Stimulated activated CD4-positive, alpha-beta T cell treated with anti-CD3 and anti-CD28 coated beads, TNF-alpha, amount 100 ng/mL, for 48 hours (primary cell): ENCODE measurements at regions not wholly inside any gene's neighbourhood (a gene's known extent, or its start where the extent isn't known, plus 50 kb on each side); places are given as distances from the start of the nearest gene placed in this dataset.
A peak's percentile ranks its signal among the peaks of the same experiment; 100 is the strongest.
"Not testable (repeated sequence)": the region's sequence is repeated elsewhere in the genome, so short reads cannot be mapped to it uniquely, and the experiment has no call there.

Experiments
- DNase-seq, 3 donors: peaks; one replicate each; pipeline ENCODE4 v3.0.0-alpha.2; 2020; ENCODE audit warnings: low read depth in 3 of 3

DNA sequence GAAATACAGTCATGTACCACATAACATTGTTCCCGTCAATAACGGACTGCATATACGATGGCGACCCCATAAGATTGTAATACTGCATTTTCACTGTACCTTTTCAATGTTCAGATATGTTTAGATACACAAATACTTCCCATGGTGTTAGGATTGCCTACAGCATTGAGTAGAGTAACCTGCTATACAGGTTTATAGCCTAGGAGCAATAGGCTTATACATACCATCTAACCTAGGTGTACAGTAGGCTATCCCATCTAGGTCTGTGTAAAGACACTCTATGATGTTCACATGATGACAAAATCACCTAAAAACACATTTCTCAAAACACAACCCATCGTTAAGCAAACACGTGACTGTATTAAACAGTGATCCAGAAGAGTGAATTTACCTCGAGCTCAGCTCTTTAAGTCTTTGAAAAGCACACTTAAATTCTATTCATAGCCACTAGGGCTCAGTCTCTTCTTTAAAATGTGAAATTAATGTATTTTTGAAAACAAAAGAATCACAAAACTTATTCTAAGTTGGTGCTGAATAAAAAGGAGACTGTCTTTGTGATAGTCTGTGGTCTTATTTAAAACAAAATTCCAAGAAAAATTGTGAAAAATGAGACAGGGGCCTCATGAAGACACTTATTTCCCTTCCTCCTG, 239.1 kb upstream of the ARID2 start:
- DNase-seq, result no peak

DNA sequence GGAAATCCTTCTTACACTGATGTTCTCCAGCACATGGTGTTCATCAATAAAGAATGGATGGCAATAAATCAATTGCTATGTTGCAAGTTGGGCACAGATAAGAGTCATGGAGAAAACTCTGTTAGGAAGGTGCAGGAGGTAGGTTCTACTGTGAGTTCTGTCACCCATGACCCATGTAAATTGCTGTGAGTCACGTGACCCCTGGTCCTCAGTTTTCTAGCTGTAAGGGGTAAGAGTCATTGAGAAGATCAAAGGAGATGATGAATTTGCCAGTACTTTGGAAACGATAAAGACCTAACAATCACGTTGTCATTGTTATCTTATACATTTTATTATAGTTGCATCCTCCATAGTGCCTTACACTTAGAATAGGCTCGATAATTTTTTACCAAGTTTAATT, 235.2 kb upstream of the ARID2 start:
- DNase-seq, result no peak

DNA sequence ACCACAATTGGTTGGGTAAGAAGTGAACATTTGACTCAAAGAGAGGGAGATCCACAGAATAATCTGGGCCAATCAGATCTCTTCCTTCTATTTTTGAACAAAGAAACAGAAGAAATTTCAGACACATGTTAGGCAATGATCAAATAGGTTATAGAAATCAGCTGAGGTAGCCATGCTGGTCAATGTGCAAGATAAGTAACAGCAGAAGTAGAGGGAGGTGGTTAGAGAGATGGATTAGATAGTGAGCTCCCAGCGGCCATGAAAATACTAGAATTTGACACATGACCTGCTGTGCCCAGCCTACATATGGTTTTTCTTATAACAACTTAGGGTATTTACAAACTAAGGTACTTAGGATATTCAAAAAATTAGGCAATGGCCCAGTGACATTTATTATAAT, 230.9 kb upstream of the ARID2 start:
- DNase-seq, result no peak

DNA sequence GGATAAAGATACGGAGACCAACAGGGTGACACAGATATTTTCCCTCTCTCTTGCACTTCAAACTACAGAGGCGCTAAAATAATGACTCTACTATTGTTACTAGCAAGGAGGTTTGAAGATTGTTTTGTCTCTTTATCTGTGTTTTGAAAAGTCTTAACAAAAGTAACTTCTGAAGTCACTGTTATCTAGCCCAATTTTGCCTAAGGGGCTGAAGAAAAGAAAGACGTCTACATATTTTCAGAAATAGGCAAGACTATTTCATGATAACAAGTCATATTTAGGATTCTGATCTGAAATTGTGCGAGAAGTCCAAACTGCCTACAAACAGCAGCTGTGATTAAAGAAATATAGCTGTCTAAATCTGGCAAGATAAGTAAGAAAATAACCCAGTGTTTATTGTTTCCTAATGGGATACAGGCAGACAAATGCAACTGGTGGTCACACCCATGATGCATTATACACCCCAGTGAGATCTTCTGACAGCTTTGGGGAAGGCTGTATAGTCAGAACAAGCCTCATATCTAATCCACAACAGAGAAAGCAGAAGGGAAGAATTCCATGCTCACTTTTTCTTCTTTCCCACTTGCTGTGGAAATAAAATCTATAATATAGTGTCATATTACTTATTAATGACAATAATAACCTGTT, 226.9 kb upstream of the ARID2 start:
- DNase-seq, result no peak

DNA sequence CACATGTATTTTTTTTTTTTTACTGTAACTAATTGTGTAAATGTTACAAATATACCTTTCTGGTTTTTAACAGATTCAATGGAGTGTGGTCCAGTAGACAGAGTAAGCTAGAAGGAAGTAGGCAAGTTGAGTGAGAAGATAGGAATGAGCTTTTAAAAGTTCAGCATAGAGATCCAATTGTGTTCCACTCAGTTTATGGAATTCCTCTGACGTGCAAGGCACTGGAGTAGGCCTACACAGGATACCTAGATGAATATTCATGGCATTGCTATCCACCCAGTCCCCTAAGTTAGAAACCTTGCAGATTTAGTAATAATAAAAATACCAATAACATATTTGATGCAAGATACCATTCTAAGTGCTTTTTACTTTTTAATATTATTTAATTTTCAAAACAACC, 225.6 kb upstream of the ARID2 start:
- DNase-seq, result no peak

DNA sequence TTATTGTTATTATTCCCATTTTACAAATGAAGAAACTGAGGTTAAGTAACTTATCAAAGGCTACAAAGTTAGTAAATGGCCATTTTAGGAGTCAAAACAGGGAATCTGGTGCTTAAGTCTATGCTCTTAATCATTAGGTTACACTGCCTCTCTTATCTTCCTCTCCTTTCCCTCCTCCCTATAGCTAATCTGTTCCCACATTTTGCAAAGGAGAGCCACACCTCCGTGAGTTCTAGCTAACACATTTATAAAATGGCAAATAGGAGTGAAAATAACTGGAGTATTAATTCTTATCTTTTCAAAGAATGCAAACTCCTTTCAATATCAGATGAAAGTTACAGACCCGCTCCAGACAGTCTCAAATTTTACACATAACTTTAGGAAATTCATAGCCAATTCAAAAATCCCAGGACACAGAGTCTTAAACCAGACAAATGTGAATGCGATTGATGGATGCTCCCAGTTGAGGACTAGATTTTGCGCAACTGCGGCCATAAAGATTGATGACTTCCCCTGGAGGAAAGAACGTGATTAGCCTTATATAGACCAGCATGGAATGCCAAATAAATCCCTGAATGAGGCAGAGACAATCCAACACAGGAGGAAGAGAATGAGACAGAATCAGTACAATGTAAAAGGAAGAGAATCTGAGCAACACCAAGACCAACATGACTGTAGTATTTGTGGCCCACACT, 225.0 kb upstream of the ARID2 start:
- DNase-seq, result no peak

DNA sequence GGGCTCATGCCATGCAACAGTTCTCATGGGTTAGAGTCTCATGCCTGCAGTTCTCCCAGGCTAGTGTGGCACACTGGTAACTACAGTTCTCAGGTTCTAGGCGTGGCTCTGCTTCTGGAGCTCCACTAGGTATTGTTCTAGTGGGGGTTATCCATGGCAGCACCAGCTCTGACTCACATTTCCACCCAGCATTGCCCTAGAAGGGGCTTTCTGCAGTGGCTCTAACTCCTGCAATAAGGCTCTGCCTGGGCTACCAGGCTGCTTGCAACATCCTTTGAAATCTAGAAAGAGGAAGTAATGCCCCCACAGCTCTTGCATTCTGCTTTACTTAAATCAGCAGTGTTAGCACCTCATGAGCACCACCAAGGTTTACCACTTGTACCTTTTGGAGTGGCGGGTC, 220.3 kb upstream of the ARID2 start:
- DNase-seq, result no peak

DNA sequence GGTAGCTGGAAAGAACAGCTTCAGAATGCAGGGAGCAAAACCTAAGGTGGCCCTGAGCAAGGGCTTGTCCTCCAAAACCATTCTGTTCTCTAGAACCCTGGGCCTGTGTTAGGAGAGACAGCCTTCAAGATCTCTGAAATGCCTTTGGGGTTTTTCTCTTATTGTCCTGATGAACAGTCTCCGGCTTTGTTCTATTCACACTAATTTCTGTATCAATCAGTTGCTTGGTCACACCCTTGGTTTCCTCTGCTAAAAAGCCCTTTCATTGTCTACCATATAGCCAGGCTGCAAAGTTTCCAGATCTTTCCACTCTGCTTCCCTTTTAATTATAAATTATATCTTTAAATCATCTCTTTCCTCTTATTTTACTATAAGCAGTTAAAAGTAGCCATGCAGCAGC, 219.9 kb upstream of the ARID2 start:
- DNase-seq, result no peak

DNA sequence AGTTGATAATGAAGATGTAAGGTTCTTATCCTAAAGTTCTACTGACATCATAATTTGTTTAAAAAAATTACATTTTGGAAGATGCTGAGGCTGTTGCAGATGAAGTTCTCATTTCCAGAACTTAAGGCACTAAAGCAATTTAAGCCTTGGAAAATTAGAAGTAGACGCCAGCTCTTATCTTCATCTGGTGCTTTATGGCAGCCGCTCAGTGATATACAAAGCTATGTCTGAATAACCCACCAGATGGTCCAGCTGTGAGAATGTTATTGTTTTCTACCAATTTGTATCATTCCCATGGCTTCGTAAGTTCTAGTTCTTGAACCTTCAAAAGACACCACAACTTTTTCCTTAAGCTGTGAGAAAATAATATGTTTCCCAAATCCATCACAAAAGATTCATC, 212.1 kb upstream of the ARID2 start:
- no peak for DNase-seq

DNA sequence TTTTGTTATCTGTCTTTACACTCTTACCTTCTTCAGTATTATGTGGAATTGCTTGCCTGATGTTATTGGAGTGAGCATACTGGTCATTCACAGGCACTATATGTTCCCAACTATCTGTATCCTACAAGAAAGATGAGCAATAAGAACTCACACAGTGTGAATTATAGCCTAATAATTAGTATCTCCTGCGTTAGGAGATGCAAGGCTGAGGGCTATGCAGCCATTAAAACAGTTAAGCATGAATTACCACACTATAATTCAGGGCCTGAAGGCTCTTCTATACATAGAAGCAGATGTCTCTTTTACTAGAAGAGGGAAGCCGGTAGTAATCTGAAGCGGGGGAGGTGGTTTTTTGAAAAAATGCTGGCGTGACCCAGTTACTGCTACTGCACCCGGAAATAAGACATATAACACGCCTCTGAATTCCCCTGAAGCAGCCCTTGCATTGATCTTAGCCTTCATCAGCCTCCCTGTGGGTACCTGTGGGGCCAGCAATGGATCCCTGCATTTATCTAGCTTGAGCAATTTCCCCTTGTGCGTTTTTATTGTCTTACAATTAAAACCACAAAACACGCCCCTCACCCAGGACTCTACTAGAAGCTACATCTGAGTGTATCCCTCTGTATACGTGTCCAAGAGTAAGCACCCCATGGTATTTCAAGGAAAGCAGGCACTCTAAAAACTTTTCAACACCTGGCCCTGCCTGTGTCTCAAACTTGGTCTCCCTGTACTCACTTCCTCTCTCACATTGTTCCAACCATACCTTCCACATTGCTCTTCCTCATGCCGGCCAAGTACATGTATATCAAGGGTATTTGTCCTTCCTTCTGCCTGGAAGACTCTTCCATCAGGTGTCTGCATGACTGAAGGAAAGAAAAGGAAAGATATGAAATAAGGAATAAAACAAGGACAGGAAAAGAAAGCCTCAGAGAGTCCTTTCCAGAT, 210.9 kb upstream of the ARID2 start:
- peak; percentile 1 to 19 (median 11) for DNase-seq

DNA sequence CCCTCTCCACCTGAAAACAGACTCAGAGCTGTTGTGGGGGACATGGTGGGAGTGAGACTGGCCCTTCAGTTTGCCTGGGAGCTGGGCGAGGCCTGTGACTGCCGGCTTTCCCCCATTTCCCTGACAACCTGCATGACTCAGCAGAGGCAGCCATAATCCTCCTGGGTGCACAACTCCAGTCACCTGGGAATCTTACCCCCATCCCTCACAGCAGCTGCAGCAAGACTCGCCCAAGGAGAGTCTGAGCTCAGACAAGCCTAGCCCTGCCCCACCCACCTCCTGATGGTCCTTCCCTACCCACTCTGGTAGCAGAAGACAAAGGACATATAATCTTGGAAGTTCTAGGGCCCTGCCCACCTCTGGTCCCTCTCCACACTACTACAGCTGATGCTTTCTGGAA, 207.3 kb upstream of the ARID2 start:
- DNase-seq, result no peak

DNA sequence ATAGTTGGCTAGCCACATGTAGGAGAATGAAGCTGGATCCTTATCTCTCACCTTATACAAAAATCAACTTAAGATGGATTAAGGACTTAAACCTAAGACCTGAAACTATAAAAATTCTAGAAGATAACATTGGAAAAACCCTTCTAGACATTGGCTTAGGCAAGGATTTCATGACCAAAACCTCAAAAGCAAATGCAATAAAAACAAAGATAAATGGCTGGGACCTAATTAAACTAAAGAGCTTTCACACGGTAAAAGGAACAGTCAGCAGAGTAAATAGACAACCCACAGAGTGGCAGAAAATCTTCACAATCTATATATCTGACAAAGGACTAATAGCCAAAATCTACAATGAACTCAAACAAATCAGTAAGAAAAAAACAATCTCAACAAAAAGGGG, 202.7 kb upstream of the ARID2 start:
- not testable (repeated sequence) for DNase-seq

DNA sequence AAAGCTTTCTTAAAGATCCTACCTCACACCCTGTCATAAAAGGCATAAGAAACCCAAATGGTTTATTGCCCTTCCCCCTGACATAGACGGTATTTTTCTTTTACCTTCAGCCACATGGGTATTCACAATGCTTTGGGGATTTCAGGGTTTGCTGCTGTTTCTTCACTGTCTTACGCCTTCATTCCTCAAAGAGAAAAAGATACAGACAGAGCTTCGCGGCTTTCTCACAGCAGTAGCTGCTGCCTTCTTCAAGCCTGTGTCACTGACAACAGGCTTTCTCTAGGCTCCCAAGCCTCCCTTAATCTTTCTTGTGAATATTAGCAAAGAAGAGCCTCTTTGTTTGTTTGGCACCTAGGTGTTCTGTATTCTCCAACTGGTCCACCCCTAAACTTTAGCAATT, 197.4 kb upstream of the ARID2 start:
- no peak for DNase-seq

DNA sequence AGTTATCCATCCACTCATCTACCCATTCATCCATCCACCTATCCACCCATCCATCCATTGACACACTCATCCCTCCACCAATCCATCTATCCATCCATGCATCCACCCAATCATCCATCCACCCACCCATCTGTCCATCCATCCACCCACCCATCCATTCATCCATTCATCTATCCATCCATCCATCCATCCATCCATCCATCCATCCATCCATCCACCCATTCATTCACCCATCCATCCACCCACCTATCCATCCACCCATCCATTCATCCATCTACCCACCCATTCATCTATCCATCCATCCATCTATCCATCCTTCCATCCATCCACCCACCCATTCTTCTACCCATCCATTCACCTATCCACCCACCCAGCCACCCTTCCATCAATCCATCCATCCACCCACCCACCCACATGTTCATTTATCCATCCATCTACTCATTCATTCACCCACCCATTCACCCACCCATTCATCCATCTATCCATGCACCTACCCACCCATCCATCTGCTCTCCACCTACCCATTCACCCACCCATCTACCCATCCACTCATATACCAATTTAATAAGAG, 193.8 kb upstream of the ARID2 start:
- DNase-seq, result no peak

DNA sequence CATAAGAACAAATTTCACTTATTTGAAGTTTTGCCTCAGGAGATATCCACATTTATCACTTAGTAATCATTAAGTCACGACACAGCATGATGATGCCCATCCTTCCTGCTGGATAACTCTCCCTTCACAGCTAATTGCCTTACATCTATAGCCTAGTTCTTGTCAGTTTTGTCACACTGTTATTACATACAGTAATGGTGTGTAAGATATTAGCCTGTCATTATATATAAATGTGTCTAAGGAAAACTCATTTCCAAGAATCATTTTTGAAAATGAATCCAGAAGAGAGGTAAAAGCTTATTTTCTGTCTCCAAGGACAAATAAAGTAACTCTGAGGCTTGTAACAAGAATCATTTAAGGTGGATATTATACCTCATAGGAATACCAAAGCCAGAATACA, 193.2 kb upstream of the ARID2 start:
- no peak for DNase-seq

DNA sequence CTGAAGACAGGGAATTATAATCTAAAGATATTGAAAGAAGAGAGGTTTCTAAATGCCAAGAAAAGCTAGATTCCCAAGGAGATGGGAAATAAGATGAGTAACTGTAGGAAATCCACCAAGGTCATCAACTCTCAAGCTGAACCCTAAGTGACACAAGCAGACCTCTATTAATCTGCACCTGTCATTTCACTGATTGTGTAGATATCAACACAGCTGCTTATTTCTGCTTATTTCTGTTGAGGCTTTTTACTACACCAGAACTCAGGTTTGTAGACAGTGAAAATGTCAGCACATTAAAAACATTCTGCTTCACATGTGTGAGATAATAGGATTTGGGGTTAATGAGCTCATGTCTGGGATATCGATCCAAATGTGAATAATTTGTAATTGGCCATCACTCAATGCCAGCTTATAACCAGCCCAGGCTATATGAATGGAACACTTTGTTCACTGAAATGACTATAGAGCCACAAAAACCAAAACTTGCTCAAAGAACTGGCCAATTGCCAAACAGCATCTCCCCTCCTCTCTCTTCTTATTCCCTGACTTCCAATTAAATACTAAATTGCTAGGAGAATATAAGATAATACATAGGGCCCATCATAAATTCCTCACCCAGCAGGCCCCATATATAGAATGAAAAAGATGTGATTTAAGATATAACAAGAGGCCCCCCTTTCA, 188.7 kb upstream of the ARID2 start:
- no peak for DNase-seq

DNA sequence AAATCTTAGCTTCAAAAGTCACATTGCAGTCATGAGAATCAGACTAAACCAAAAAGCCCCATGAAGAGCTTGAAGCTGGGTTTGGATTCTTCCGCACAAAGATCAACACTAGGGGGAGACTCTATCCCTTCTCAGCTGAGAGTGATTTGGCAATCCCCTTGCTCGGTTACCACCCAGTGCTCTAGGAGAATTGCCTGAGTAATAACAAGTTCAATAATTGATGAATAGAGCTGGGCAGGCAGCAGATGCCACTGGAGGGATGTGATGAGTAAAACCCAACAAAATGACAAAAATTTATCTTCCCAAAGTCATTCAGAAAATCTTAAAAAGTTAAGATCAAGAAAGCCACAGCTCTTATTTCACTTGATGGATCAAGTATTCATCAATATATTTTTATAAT, 185.6 kb upstream of the ARID2 start:
- peak; percentile 8 to 26 (median 24) for DNase-seq

DNA sequence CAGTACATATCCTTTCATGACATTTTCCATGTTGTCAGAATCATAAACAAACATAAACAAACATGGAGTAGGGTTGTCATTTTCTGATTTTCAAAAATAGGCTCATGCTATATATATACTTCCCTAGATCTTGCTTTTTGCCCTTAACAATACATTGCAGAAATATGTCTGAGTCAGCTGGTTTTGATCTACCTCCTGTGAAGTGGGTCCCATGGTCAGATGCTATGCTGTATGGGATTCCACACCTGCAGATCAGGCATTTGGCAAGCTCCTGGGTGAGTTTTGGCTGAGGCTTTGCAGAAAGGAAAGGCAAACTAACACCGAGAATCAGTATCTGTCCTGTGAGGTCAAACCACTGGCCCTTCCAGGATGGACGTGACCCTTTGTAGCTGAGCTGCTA, 183.0 kb upstream of the ARID2 start:
- no peak for DNase-seq

DNA sequence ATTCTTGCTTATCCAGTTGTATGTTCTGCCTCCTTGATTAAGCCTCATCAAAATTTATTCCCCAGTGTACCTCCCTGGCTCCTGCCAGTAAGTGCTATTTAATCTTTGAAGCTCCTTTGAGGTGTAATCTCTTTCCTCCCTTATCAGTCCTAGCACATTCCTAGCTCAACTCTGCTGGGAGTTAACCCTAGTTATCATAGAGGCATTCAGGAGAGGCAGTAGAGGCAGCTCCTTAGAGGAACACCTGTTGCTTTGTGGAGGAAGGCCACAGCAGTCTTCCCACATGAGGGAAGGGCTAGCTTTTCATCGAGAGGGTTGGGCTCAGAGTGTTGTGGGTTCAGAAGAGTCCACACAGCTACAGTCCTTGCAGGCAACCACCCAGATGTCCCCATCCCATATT, 182.4 kb upstream of the ARID2 start:
- no peak for DNase-seq

DNA sequence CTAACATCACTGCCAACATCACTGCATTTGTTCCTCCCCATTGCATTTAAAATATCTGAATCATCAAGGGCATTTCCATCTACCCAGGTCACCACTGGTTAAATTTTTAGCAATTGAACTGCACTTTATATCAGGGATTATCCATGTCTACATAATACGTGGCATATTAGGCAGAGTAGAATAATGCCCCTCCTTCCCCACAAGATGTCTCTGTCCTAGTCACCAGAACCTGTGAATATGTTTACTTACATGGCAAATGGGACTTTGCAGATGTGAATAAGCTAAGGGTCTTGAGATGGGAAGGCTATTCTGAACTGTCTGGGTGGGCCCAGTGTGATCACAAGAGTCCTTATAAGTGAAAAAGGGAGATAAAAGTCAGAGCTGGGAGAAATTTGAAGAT, 181.7 kb upstream of the ARID2 start:
- DNase-seq, result no peak

DNA sequence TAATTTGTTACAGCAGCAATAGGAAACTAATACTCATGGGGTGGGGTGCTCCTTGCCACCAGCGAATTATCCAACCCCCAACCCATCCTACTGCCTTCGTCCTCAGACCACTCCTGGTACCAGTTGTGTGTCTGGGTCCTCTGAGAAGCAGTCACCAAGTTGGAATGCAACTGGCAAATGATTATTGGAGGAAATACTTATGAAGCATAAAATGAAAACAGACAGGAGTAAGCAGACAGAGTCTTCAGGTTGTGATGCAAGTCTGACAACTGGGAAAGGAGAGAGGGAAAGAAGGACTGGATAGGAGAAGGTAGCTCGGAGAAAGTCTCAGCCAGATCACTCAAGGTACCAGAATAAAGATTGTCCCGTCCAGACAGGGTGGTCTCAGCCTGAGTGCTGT, 181.1 kb upstream of the ARID2 start:
- no peak for DNase-seq
